ENCODE measurements at regions not wholly inside any gene's neighbourhood (a gene's known extent, or its start where the extent isn't known, plus 50 kb on each side); places are given as distances from the start of the nearest gene placed in this dataset.
A peak's percentile ranks its signal among the peaks of the same experiment; 100 is the strongest.

GRCh38 chr13:84641491-84641890 lies 759.2 kb upstream of the SLITRK1 start:
- WGBS, 2 experiments (ENCODE audit: low coverage in 1 of 2, low lambda C conversion rate in 2 of 2, missing lambda C conversion rate in 2 of 2), result 57 to 60% methylated on average over 1 of the region's 1 CpG
- H3F3A ChIP-seq (ENCODE audit: insufficient read depth), result peaks cover 14% of the 10 kb centered on the region
- no peak overlapping the region for H3K9ac ChIP-seq
- peak overlapping the region; percentile 40; the same call in 1 of the 2 replicates for H2AFZ ChIP-seq
- H3K4me3 ChIP-seq, result no peak overlapping the region
- H3K79me2 ChIP-seq (ENCODE audit: insufficient read depth), result no peaks in the 10 kb centered on the region
- H3K9me3 ChIP-seq (ENCODE audit: low read depth), result no peaks in the 10 kb centered on the region
- H4K20me1 ChIP-seq (ENCODE audit: insufficient read depth), result no peaks in the 10 kb centered on the region
- H3K4me2 ChIP-seq (ENCODE audit: unreplicated experiment), result no peak overlapping the region
- H3K9me2 ChIP-seq (ENCODE audit: insufficient read depth), result no peaks in the 10 kb centered on the region
- H3K27ac ChIP-seq, result peak overlapping the region; percentile 37; the same call in 1 of the 2 replicates
- in situ Hi-C loops (cut with MboI), result no loop called here
- TF ChIP-seq EZH2phosphoT487 (IDR thresholded peaks at IDR 0.05; ENCODE audit: insufficient read depth, low read depth) (no peak), EZH2 (IDR thresholded peaks at IDR 0.05; ENCODE audit: insufficient read depth, poor library complexity, severe bottlenecking) (no peak)
- DNase-seq, result peak; percentile 56
- no peaks in the 10 kb centered on the region for H3K27me3 ChIP-seq (replicated peaks; ENCODE audit: insufficient read depth)
- H3K36me3 ChIP-seq (ENCODE audit: low read depth), result no peaks in the 10 kb centered on the region
- peaks cover 27% of the 10 kb centered on the region for H3K4me1 ChIP-seq (ENCODE audit: insufficient read depth)

- TF ChIP-seq EZH2phosphoT487 (IDR thresholded peaks at IDR 0.05; ENCODE audit: insufficient read depth, low read depth) (no peak), EZH2 (IDR thresholded peaks at IDR 0.05; ENCODE audit: insufficient read depth, poor library complexity, severe bottlenecking) (no peak)
- in situ Hi-C loops (cut with MboI), result no loop called here
- Histone ChIP-seq H3F3A (ENCODE audit: insufficient read depth) (peaks cover 10% of the 10 kb centered on the region), H3K4me2 (ENCODE audit: unreplicated experiment) (no peak overlapping the region), H3K4me1 (ENCODE audit: insufficient read depth) (peaks cover 23% of the 10 kb centered on the region), H3K36me3 (ENCODE audit: low read depth) (no peaks in the 10 kb centered on the region), H3K27ac (no peak overlapping the region), H4K20me1 (ENCODE audit: insufficient read depth) (no peaks in the 10 kb centered on the region), H2AFZ (no peak overlapping the region), H3K9ac (no peak overlapping the region), H3K9me3 (ENCODE audit: low read depth) (no peaks in the 10 kb centered on the region), H3K4me3 (no peak overlapping the region), H3K9me2 (ENCODE audit: insufficient read depth) (no peaks in the 10 kb centered on the region), H3K27me3 (replicated peaks; ENCODE audit: insufficient read depth) (no peaks in the 10 kb centered on the region), H3K79me2 (ENCODE audit: insufficient read depth) (no peaks in the 10 kb centered on the region)
- 25 to 73% methylated on average over 1 of the region's 1 CpG for WGBS, 2 experiments (ENCODE audit: low coverage in 1 of 2, low lambda C conversion rate in 2 of 2, missing lambda C conversion rate in 2 of 2)
- no peak for DNase-seq
Measured at GRCh38 chr13:84640691-84641090, 758.4 kb upstream of the SLITRK1 start.

- no peaks in the 10 kb centered on the region for H3K27me3 ChIP-seq (replicated peaks; ENCODE audit: insufficient read depth)
- H3K27ac ChIP-seq, result no peak overlapping the region
- 70 to 76% methylated on average over 3 of the region's 3 CpGs for WGBS, 2 experiments (ENCODE audit: low coverage in 1 of 2, low lambda C conversion rate in 2 of 2, missing lambda C conversion rate in 2 of 2)
- no peaks in the 10 kb centered on the region for H3F3A ChIP-seq (ENCODE audit: insufficient read depth)
- no peaks in the 10 kb centered on the region for H4K20me1 ChIP-seq (ENCODE audit: insufficient read depth)
- TF ChIP-seq EZH2phosphoT487 (IDR thresholded peaks at IDR 0.05; ENCODE audit: insufficient read depth, low read depth), result no peak
- TF ChIP-seq EZH2 (IDR thresholded peaks at IDR 0.05; ENCODE audit: insufficient read depth, poor library complexity, severe bottlenecking), result no peak
- in situ Hi-C loops (cut with MboI), result no loop called here
- H2AFZ ChIP-seq, result no peak overlapping the region
- no peaks in the 10 kb centered on the region for H3K9me3 ChIP-seq (ENCODE audit: low read depth)
- H3K9ac ChIP-seq, result no peak overlapping the region
- no peaks in the 10 kb centered on the region for H3K9me2 ChIP-seq (ENCODE audit: insufficient read depth)
- H3K4me3 ChIP-seq, result no peak overlapping the region
- no peaks in the 10 kb centered on the region for H3K36me3 ChIP-seq (ENCODE audit: low read depth)
- H3K4me2 ChIP-seq (ENCODE audit: unreplicated experiment), result no peak overlapping the region
- no peak for DNase-seq
- H3K79me2 ChIP-seq (ENCODE audit: insufficient read depth), result no peaks in the 10 kb centered on the region
- no peaks in the 10 kb centered on the region for H3K4me1 ChIP-seq (ENCODE audit: insufficient read depth)
Measured at GRCh38 chr13:84630476-84630875, 748.2 kb upstream of the SLITRK1 start.

GRCh38 chr13:84616864-84617263 lies 734.6 kb upstream of the SLITRK1 start:
- Histone ChIP-seq H3K4me3 (no peak overlapping the region), H2AFZ (no peak overlapping the region), H3F3A (ENCODE audit: insufficient read depth) (no peaks in the 10 kb centered on the region), H3K4me2 (ENCODE audit: unreplicated experiment) (no peak overlapping the region), H3K9ac (no peak overlapping the region), H3K36me3 (ENCODE audit: low read depth) (no peaks in the 10 kb centered on the region), H4K20me1 (ENCODE audit: insufficient read depth) (no peaks in the 10 kb centered on the region), H3K27me3 (replicated peaks; ENCODE audit: insufficient read depth) (no peaks in the 10 kb centered on the region), H3K27ac (no peak overlapping the region), H3K4me1 (ENCODE audit: insufficient read depth) (no peaks in the 10 kb centered on the region), H3K79me2 (ENCODE audit: insufficient read depth) (no peaks in the 10 kb centered on the region), H3K9me2 (ENCODE audit: insufficient read depth) (no peaks in the 10 kb centered on the region), H3K9me3 (ENCODE audit: low read depth) (no peaks in the 10 kb centered on the region)
- in situ Hi-C loops (cut with MboI), result no loop called here
- DNase-seq, result no peak
- TF ChIP-seq EZH2phosphoT487 (IDR thresholded peaks at IDR 0.05; ENCODE audit: insufficient read depth, low read depth), result no peak
- no peak for TF ChIP-seq EZH2 (IDR thresholded peaks at IDR 0.05; ENCODE audit: insufficient read depth, poor library complexity, severe bottlenecking)

GRCh38 chr13:84609716-84610115 lies 727.4 kb upstream of the SLITRK1 start:
- H3K9ac ChIP-seq, result no peak overlapping the region
- H3K27me3 ChIP-seq (replicated peaks; ENCODE audit: insufficient read depth), result no peaks in the 10 kb centered on the region
- no peak for TF ChIP-seq EZH2phosphoT487 (IDR thresholded peaks at IDR 0.05; ENCODE audit: insufficient read depth, low read depth)
- no peak for TF ChIP-seq EZH2 (IDR thresholded peaks at IDR 0.05; ENCODE audit: insufficient read depth, poor library complexity, severe bottlenecking)
- WGBS, 2 experiments (ENCODE audit: low coverage in 1 of 2, low lambda C conversion rate in 2 of 2, missing lambda C conversion rate in 2 of 2), result 8 to 9% methylated on average over 1 of the region's 1 CpG
- no peaks in the 10 kb centered on the region for H3K36me3 ChIP-seq (ENCODE audit: low read depth)
- H3K79me2 ChIP-seq (ENCODE audit: insufficient read depth), result no peaks in the 10 kb centered on the region
- peaks cover 20% of the 10 kb centered on the region for H3K4me1 ChIP-seq (ENCODE audit: insufficient read depth)
- no peak overlapping the region for H2AFZ ChIP-seq
- H3F3A ChIP-seq (ENCODE audit: insufficient read depth), result 0 out of 2 replicates have a peak, but pooled peaks cover 4% of the 10 kb centered on the region
- no peaks in the 10 kb centered on the region for H4K20me1 ChIP-seq (ENCODE audit: insufficient read depth)
- H3K9me2 ChIP-seq (ENCODE audit: insufficient read depth), result no peaks in the 10 kb centered on the region
- peak; percentile 62 for DNase-seq
- no peaks in the 10 kb centered on the region for H3K9me3 ChIP-seq (ENCODE audit: low read depth)
- H3K4me3 ChIP-seq, result no peak overlapping the region
- in situ Hi-C loops (cut with MboI), result no loop called here
- H3K27ac ChIP-seq, result no peak overlapping the region
- H3K4me2 ChIP-seq (ENCODE audit: unreplicated experiment), result peak overlapping the region; percentile 2
